Kidney (tissue), 13 donors: ENCODE measurements at regions not wholly inside any gene's neighbourhood (a gene's known extent, or its start where the extent isn't known, plus 50 kb on each side); places are given as distances from the start of the nearest gene placed in this dataset.

ENCODE experiments used
- DNase-seq, 5 donors: peaks; one replicate each; pipeline ENCODE4 v3.0.0-alpha.2; 2013 to 2020
- FAIRE-seq: peaks from 2 replicates; lab custom pipeline; 2012; peaks lifted over from hg19 to GRCh38; lab: Jason Lieb, UNC
- H3K27ac ChIP-seq, 2 donors: one replicate each; pipeline ENCODE4 v1.7.0; 2013; ENCODE audit warnings: low read depth in 2 of 2, low read length in 2 of 2, inconsistent platforms in 1 of 2
- H3K27me3 ChIP-seq: one replicate; pipeline ENCODE4 v1.7.1; 2013; ENCODE audit warnings: low read length, inconsistent platforms; ENCODE audit not compliant: control insufficient read depth, insufficient read depth
- H3K36me3 ChIP-seq, 3 donors: one replicate each; pipeline versions ENCODE4 v1.7.0 to v1.7.1; 2013; ENCODE audit warnings: low read length in 3 of 3, control low read depth in 1 of 3, inconsistent platforms in 1 of 3; ENCODE audit not compliant: insufficient read depth in 3 of 3, control insufficient read depth in 2 of 3
- H3K4me1 ChIP-seq, 3 donors: one replicate each; pipeline versions ENCODE4 v1.7.0 to v1.7.1; 2013; ENCODE audit warnings: low read length in 3 of 3, inconsistent platforms in 1 of 3, low read depth in 1 of 3; ENCODE audit not compliant: control insufficient read depth in 2 of 3, insufficient read depth in 2 of 3
- H3K4me3 ChIP-seq, 3 donors: one replicate each; pipeline versions ENCODE4 v1.7.0 to v1.8.1; 2013; ENCODE audit warnings: low read length in 3 of 3, control low read depth in 1 of 3, inconsistent platforms in 1 of 3
- H3K9ac ChIP-seq, 3 donors: one replicate each; pipeline versions ENCODE4 v1.7.0 to v1.7.1; 2013; ENCODE audit warnings: low read length in 3 of 3, control low read depth in 1 of 3, inconsistent platforms in 1 of 3
- H3K9me3 ChIP-seq, 3 donors: one replicate each; pipeline versions ENCODE4 v1.7.0 to v1.7.1; 2013; ENCODE audit warnings: low read length in 3 of 3, control low read depth in 1 of 3, inconsistent platforms in 1 of 3; ENCODE audit not compliant: control insufficient read depth in 2 of 3, insufficient read depth in 1 of 3
- intact Hi-C: fragments of 100-400 bp; cut with DNase I; formaldehyde crosslinking; loops from one replicate; pipeline ENCODE4 v1.11.1; 2022
- TF ChIP-seq, protein P1 (sequence below): IDR thresholded peaks from 3 replicates; pipeline ENCODE4 v1.5.1; 2012; ENCODE audit warnings: mild to moderate bottlenecking, moderate library complexity, borderline replicate concordance; ENCODE audit not compliant: insufficient read depth; ENCODE audit errors: extremely low read depth
- donor health status: control.
- donor health status: control.
- donor health status: control.
- donor health status: control.
- donor health status: control.
- donor health status: DM: yes; HTN: yes; CAD: no.
- donor health status: Normal renal cell carcinoma (clear cell type).

GRCh38 chr3:95798628-95799027 lies 1015.8 kb upstream of the EPHA6 start:
- Histone ChIP-seq H3K9ac (no peak overlapping the region), H3K27ac (no peak overlapping the region), H3K4me1 (no peaks in the 10 kb centered on the region), H3K4me3 (no peak overlapping the region), H3K27me3 (no peaks in the 10 kb centered on the region), H3K36me3 (no peaks in the 10 kb centered on the region), H3K9me3 (no peaks in the 10 kb centered on the region)
- TF ChIP-seq, protein P1, sequence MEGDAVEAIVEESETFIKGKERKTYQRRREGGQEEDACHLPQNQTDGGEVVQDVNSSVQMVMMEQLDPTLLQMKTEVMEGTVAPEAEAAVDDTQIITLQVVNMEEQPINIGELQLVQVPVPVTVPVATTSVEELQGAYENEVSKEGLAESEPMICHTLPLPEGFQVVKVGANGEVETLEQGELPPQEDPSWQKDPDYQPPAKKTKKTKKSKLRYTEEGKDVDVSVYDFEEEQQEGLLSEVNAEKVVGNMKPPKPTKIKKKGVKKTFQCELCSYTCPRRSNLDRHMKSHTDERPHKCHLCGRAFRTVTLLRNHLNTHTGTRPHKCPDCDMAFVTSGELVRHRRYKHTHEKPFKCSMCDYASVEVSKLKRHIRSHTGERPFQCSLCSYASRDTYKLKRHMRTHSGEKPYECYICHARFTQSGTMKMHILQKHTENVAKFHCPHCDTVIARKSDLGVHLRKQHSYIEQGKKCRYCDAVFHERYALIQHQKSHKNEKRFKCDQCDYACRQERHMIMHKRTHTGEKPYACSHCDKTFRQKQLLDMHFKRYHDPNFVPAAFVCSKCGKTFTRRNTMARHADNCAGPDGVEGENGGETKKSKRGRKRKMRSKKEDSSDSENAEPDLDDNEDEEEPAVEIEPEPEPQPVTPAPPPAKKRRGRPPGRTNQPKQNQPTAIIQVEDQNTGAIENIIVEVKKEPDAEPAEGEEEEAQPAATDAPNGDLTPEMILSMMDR = no peak
- intact Hi-C loops = no loop called here
- FAIRE-seq = no peak
- no peak for DNase-seq

DNA sequence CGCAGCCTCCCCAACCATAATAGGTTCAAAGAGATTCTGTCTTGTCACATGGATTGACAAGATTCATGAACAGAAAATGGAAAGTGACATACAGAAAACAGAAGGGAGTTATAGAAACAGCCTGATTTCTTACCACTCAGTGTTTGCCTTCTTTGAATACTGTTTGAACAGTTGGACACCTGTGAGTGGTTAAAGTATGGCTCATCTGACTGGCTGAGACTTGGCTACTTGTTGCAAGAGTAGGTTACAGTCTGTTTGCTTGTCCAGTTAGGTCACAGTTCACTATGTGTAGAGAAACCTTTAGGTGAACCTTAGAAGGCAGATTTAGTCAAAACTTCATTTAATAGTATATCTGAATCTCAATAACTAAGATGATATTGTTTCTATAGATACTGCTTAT lies 1003.9 kb upstream of the EPHA6 start:
- Histone ChIP-seq H3K27me3 (no peaks in the 10 kb centered on the region), H3K4me1 (no peaks in the 10 kb centered on the region), H3K36me3 (no peaks in the 10 kb centered on the region), H3K9ac (no peak overlapping the region), H3K27ac (no peak overlapping the region), H3K9me3 (no peaks in the 10 kb centered on the region), H3K4me3 (no peak overlapping the region)
- no peak for DNase-seq
- TF ChIP-seq, protein P1 = no peak
- no peak for FAIRE-seq
- intact Hi-C loops = no loop called here

DNA sequence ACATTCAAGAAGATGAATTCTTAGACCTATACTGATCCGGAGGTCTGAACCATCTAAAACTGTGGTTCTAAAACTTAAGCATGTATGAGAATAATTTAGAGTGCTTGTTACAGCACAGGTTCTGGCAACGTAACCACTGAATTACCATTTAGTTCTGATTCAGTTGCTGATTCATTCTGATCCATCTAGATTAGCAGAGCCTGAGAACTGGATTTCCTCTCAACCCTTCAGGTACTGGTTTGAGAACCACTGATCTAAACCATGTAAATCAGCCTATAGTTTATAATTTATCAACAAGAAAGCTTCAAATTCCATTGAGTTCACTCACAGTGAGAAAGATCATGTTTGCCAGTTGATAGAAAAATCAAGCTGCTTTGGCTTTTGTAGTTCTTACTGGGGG lies 1001.1 kb upstream of the EPHA6 start:
- DNase-seq (no peak), FAIRE-seq (no peak)
- Histone ChIP-seq H3K4me1 (no peaks in the 10 kb centered on the region), H3K9me3 (no peaks in the 10 kb centered on the region), H3K4me3 (no peak overlapping the region), H3K27me3 (no peaks in the 10 kb centered on the region), H3K36me3 (no peaks in the 10 kb centered on the region), H3K9ac (no peak overlapping the region), H3K27ac (no peak overlapping the region)
- TF ChIP-seq, protein P1 = no peak
- intact Hi-C loops = no loop called here

DNA sequence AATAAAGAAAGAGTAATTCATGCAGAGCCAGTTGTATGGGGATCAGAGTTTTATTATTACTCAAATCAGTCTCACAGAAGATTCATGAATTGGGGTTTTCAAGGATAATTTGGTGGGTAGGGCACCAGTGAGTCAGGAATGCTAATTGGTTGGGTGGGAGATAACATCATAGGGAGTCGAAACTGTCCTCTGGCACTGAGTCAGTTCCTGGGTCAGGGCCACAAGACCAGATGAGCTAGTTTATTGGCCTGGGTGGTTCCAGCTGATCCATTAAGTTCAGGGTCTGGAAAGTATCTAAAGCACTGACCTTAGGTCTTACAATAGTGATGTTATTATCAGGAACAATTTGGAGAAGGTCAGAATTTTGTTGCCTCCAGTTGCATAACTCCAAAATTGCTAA lies 998.6 kb upstream of the EPHA6 start:
- TF ChIP-seq, protein P1 = no peak
- H3K27me3 ChIP-seq = no peaks in the 10 kb centered on the region
- no peak for FAIRE-seq
- no peak overlapping the region for H3K4me3 ChIP-seq
- DNase-seq = no peak
- no peaks in the 10 kb centered on the region for H3K9me3 ChIP-seq
- no peaks in the 10 kb centered on the region for H3K36me3 ChIP-seq
- no peak overlapping the region for H3K27ac ChIP-seq
- intact Hi-C loops = no loop called here
- H3K9ac ChIP-seq = no peak overlapping the region
- no peaks in the 10 kb centered on the region for H3K4me1 ChIP-seq
